Endodermal cell (in vitro differentiated cells): ENCODE measurements at regions not wholly inside any gene's neighbourhood (a gene's known extent, or its start where the extent isn't known, plus 50 kb on each side); places are given as distances from the start of the nearest gene placed in this dataset.

Experiments
- DNase-seq: peaks from one replicate; pipeline ENCODE4 v3.0.0-alpha.2; 2017
- H3K27ac ChIP-seq: 2 replicates; pipeline ENCODE4 v1.5.1; 2013; ENCODE audit warnings: mild to moderate bottlenecking, low read depth, low read length, moderate library complexity
- H3K27me3 ChIP-seq: 2 replicates; pipeline ENCODE4 v1.6.1; 2013; ENCODE audit warnings: mild to moderate bottlenecking, low read length, moderate library complexity; ENCODE audit not compliant: insufficient read depth, control insufficient read depth, poor library complexity, severe bottlenecking
- H3K36me3 ChIP-seq: 2 replicates; pipeline ENCODE4 v1.7.0; 2013; ENCODE audit warnings: mild to moderate bottlenecking, low read length, moderate library complexity; ENCODE audit not compliant: control insufficient read depth, insufficient read depth
- H3K4me1 ChIP-seq: one replicate; pipeline ENCODE4 v1.7.0; 2013; ENCODE audit warnings: low read length; ENCODE audit not compliant: control insufficient read depth, insufficient read depth
- H3K4me3 ChIP-seq: 2 replicates; pipeline ENCODE4 v1.5.1; 2013; ENCODE audit warnings: mild to moderate bottlenecking, low read length, moderate library complexity
- H3K9ac ChIP-seq: 2 replicates; pipeline ENCODE4 v1.6.1; 2013; ENCODE audit warnings: mild to moderate bottlenecking, low read length, moderate library complexity; ENCODE audit not compliant: poor library complexity, severe bottlenecking; ENCODE audit errors: extremely low read depth
- H3K9me3 ChIP-seq: 2 replicates; pipeline ENCODE4 v1.6.1; 2013; ENCODE audit warnings: mild to moderate bottlenecking, low read length, moderate library complexity; ENCODE audit not compliant: control insufficient read depth
- H3K27ac Mint-ChIP-seq: 2 replicates; pipeline ENCODE4 v1.8.0; 2020; ENCODE audit warnings: mixed read lengths
- H3K27me3 Mint-ChIP-seq: 2 replicates; pipeline ENCODE4 v1.8.0; 2021; ENCODE audit warnings: mild to moderate bottlenecking, mixed read lengths; ENCODE audit not compliant: insufficient read depth
- H3K36me3 Mint-ChIP-seq: 2 replicates; pipeline ENCODE4 v1.8.0; 2020; ENCODE audit warnings: low read depth, mixed read lengths
- H3K4me1 Mint-ChIP-seq: 2 replicates; pipeline ENCODE4 v1.8.0; 2020; ENCODE audit warnings: mixed read lengths
- H3K4me3 Mint-ChIP-seq: 2 replicates; pipeline ENCODE4 v1.8.0; 2020; ENCODE audit warnings: mild to moderate bottlenecking, moderate library complexity, mixed read lengths
- H3K9me3 Mint-ChIP-seq: 2 replicates; pipeline ENCODE4 v1.8.0; 2020; ENCODE audit warnings: mild to moderate bottlenecking, mixed read lengths
- CTCF ChIP-seq: fragments of 200-600 bp; sonication (generic); conservative IDR thresholded peaks from 2 replicates; pipeline ENCODE4 v1.5.0; 2021; ENCODE audit warnings: antibody characterized with exemption, mild to moderate bottlenecking
- WGBS, 2 experiments: methylation state at CpG; one replicate each; pipeline versions ENCODE4 v1.1.5 to v1.1.7; 2013; ENCODE audit warnings: missing lambda C conversion rate in 2 of 2, mixed read lengths in 1 of 2; ENCODE audit not compliant: insufficient coverage in 1 of 2, insufficient read length in 1 of 2; 5-methylcytosine and 5-hydroxymethylcytosine counted together

- 93 to 100% methylated on average over 2 to 7 of the region's 7 CpGs for WGBS, 2 experiments
These were observed 365.3 kb downstream of the QKI start for GRCh38 chr6:163779727-163780284.

GRCh38 chr6:163777716-163778115 is 363.2 kb downstream of the QKI start:
- no peaks in the 10 kb centered on the region for H3K9me3 ChIP-seq
- 90 to 100% methylated on average over 1 of the region's 1 CpG for WGBS, 2 experiments
- H3K4me1 ChIP-seq: peaks cover 11% of the 10 kb centered on the region
- H3K27me3 Mint-ChIP-seq: no peaks in the 10 kb centered on the region
- no peaks in the 10 kb centered on the region for H3K36me3 Mint-ChIP-seq
- H3K9me3 Mint-ChIP-seq: no peaks in the 10 kb centered on the region
- no peak overlapping the region for H3K4me3 ChIP-seq
- H3K27ac Mint-ChIP-seq: no peak overlapping the region
- no peak overlapping the region for H3K27ac ChIP-seq
- DNase-seq: no peak
- H3K27me3 ChIP-seq: no peaks in the 10 kb centered on the region
- H3K4me3 Mint-ChIP-seq: no peak overlapping the region
- peaks cover 22% of the 10 kb centered on the region for H3K4me1 Mint-ChIP-seq
- no peak for TF ChIP-seq CTCF
- no peaks in the 10 kb centered on the region for H3K36me3 ChIP-seq
- H3K9ac ChIP-seq: no peak overlapping the region

More at GRCh38 chr6:163779727-163780284, 365.3 kb downstream of the QKI start:
- peaks cover 22% of the 10 kb centered on the region for H3K4me1 Mint-ChIP-seq
- DNase-seq: no peak
- H3K36me3 ChIP-seq: no peaks in the 10 kb centered on the region
- no peaks in the 10 kb centered on the region for H3K9me3 Mint-ChIP-seq
- no peak overlapping the region for H3K27ac Mint-ChIP-seq
- H3K4me3 ChIP-seq: no peak overlapping the region
- H3K4me1 ChIP-seq: peaks cover 11% of the 10 kb centered on the region
- TF ChIP-seq CTCF: no peak
- H3K27me3 ChIP-seq: no peaks in the 10 kb centered on the region
- no peaks in the 10 kb centered on the region for H3K36me3 Mint-ChIP-seq
- no peak overlapping the region for H3K9ac ChIP-seq
- H3K27me3 Mint-ChIP-seq: no peaks in the 10 kb centered on the region
- H3K9me3 ChIP-seq: no peaks in the 10 kb centered on the region
- H3K4me3 Mint-ChIP-seq: no peak overlapping the region
- H3K27ac ChIP-seq: no peak overlapping the region

GRCh38 chr6:163776906-163777686 is 362.6 kb downstream of the QKI start:
- 89 to 93% methylated on average over 5 to 10 of the region's 10 CpGs for WGBS, 2 experiments
- Histone ChIP-seq H3K4me1 (peaks cover 11% of the 10 kb centered on the region), H3K4me3 (no peak overlapping the region), H3K27me3 (no peaks in the 10 kb centered on the region), H3K36me3 (no peaks in the 10 kb centered on the region), H3K9ac (no peak overlapping the region), H3K9me3 (no peaks in the 10 kb centered on the region), H3K27ac (no peak overlapping the region)
- peaks cover 22% of the 10 kb centered on the region for H3K4me1 Mint-ChIP-seq
- H3K9me3 Mint-ChIP-seq: no peaks in the 10 kb centered on the region
- H3K4me3 Mint-ChIP-seq: no peak overlapping the region
- no peaks in the 10 kb centered on the region for H3K36me3 Mint-ChIP-seq
- DNase-seq: no peak
- no peaks in the 10 kb centered on the region for H3K27me3 Mint-ChIP-seq
- no peak overlapping the region for H3K27ac Mint-ChIP-seq
- no peak for TF ChIP-seq CTCF
